Hematopoietic multipotent progenitor cell treated with erythropoietin and hydrocortisone succinate and interleukin-3 and kit ligand, for 15 days (in vitro differentiated cells): ENCODE measurements at regions not wholly inside any gene's neighbourhood (a gene's known extent, or its start where the extent isn't known, plus 50 kb on each side); places are given as distances from the start of the nearest gene placed in this dataset.

Source experiments
- DNase-seq: peaks from one replicate; pipeline ENCODE4 v3.0.0-alpha.2; 2015; ENCODE audit warnings: low spot score

- no peak for DNase-seq
These were observed 161.3 kb downstream of the ZNF608 start for GRCh38 chr5:124584991-124585715.

GRCh38 chr5:124583469-124584350, 162.7 kb downstream of the ZNF608 start:
- no peak for DNase-seq

- no peak for DNase-seq
These were observed 163.9 kb downstream of the ZNF608 start for GRCh38 chr5:124582561-124582840.

GRCh38 chr5:124581738-124582560, 164.5 kb downstream of the ZNF608 start:
- DNase-seq = no peak

- no peak for DNase-seq
These were observed 165.3 kb downstream of the ZNF608 start for GRCh38 chr5:124580925-124581737.

GRCh38 chr5:124580512-124580911, 165.9 kb downstream of the ZNF608 start:
- no peak for DNase-seq

- DNase-seq = no peak
These were observed 169.5 kb downstream of the ZNF608 start for GRCh38 chr5:124576848-124577409.

- no peak for DNase-seq
These were observed 170.7 kb downstream of the ZNF608 start for GRCh38 chr5:124575725-124576124.

- no peak for DNase-seq
These were observed 171.7 kb downstream of the ZNF608 start for GRCh38 chr5:124574521-124575436.

- no peak for DNase-seq
These were observed 173.5 kb downstream of the ZNF608 start for GRCh38 chr5:124572971-124573370.

- no peak for DNase-seq
These were observed 176.0 kb downstream of the ZNF608 start for GRCh38 chr5:124570285-124571035.

GRCh38 chr5:124566875-124567450, 179.5 kb downstream of the ZNF608 start:
- DNase-seq = no peak

- DNase-seq = no peak
These were observed 185.0 kb downstream of the ZNF608 start for GRCh38 chr5:124561451-124561850.

- no peak for DNase-seq
These were observed 186.1 kb downstream of the ZNF608 start for GRCh38 chr5:124560370-124560769.

GRCh38 chr5:124557761-124558160, 188.7 kb downstream of the ZNF608 start:
- DNase-seq = no peak

GRCh38 chr5:124554746-124555578, 191.5 kb downstream of the ZNF608 start:
- no peak for DNase-seq

- no peak for DNase-seq
These were observed 192.5 kb downstream of the ZNF608 start for GRCh38 chr5:124553911-124554310.

- DNase-seq = no peak
These were observed 193.9 kb downstream of the ZNF608 start for GRCh38 chr5:124552526-124552925.
